ENCODE measurements at regions not wholly inside any gene's neighbourhood (a gene's known extent, or its start where the extent isn't known, plus 50 kb on each side); places are given as distances from the start of the nearest gene placed in this dataset.

- no peak overlapping the region for H3K27ac ChIP-seq (ENCODE audit: low read depth in 1 of 2, low read length in 2 of 2)
- DNase-seq: no peak
- peaks cover 0 to 1% (median 0%) of the 10 kb centered on the region in 3 donors for H3K27me3 Mint-ChIP-seq (ENCODE audit: low read depth in 3 of 3)
- no peaks in the 10 kb centered on the region for H3K4me1 ChIP-seq (ENCODE audit: control insufficient read depth in 1 of 2, insufficient read depth in 2 of 2, low read length in 2 of 2)
- WGBS (ENCODE audit: insufficient coverage): no CpG with 5 or more reads among the region's 4 CpGs
- H3K79me2 ChIP-seq (ENCODE audit: insufficient read depth, low read length): no peaks in the 10 kb centered on the region
- no peak overlapping the region for H3K9ac ChIP-seq (ENCODE audit: insufficient read depth, low read length, poor library complexity, severe bottlenecking)
- no peak overlapping the region for H2AFZ ChIP-seq (ENCODE audit: insufficient read depth, low read depth, low read length, poor library complexity, severe bottlenecking)
- H3K9me3 Mint-ChIP-seq: peaks cover 0 to 3% (median 0%) of the 10 kb centered on the region in 7 donors
- H3K4me3 Mint-ChIP-seq: no peak overlapping the region
- H3K4me2 ChIP-seq (replicated peaks; ENCODE audit: extremely low read depth, low read length, poor library complexity, severe bottlenecking): no peak overlapping the region
- TF ChIP-seq CTCF (IDR thresholded peaks at IDR 0.05): no peak
- no peaks in the 10 kb centered on the region for H4K20me1 ChIP-seq (ENCODE audit: insufficient read depth, low read length)
- no peak overlapping the region for H3K4me3 ChIP-seq (replicated peaks in 1 of 3; ENCODE audit: low read depth in 2 of 3, low read length in 3 of 3)
- H3K36me3 ChIP-seq (replicated peaks in 1 of 2; ENCODE audit: control insufficient read depth in 1 of 2, insufficient read depth in 2 of 2, low read length in 2 of 2): no peaks in the 10 kb centered on the region
- no peaks in the 10 kb centered on the region for H3K27me3 ChIP-seq (ENCODE audit: control insufficient read depth in 2 of 2, insufficient read depth in 2 of 2, low read length in 2 of 2)
- no peaks in the 10 kb centered on the region for H3K4me1 Mint-ChIP-seq
- H3K9me3 ChIP-seq (replicated peaks in 1 of 2; ENCODE audit: control insufficient read depth in 1 of 2, insufficient read depth in 1 of 2, low read length in 2 of 2): no peaks in the 10 kb centered on the region
- intact Hi-C loops (cut with micrococcal nuclease): no loop called here
- no peak overlapping the region for H3K27ac Mint-ChIP-seq
- H3K36me3 Mint-ChIP-seq: no peaks in the 10 kb centered on the region
Measured at GRCh38 chr7:49397750-49398149, 375.7 kb upstream of the VWC2 start.

GRCh38 chr7:49398236-49398635, 375.2 kb upstream of the VWC2 start:
- no peaks in the 10 kb centered on the region for H3K79me2 ChIP-seq (ENCODE audit: insufficient read depth, low read length)
- H3K4me2 ChIP-seq (replicated peaks; ENCODE audit: extremely low read depth, low read length, poor library complexity, severe bottlenecking): no peak overlapping the region
- no peak overlapping the region for H3K27ac ChIP-seq (ENCODE audit: low read depth in 1 of 2, low read length in 2 of 2)
- no peaks in the 10 kb centered on the region for H3K36me3 ChIP-seq (replicated peaks in 1 of 2; ENCODE audit: control insufficient read depth in 1 of 2, insufficient read depth in 2 of 2, low read length in 2 of 2)
- H3K4me3 Mint-ChIP-seq: no peak overlapping the region
- H3K9ac ChIP-seq (ENCODE audit: insufficient read depth, low read length, poor library complexity, severe bottlenecking): no peak overlapping the region
- WGBS (ENCODE audit: insufficient coverage): 70% methylated on average over 2 of the region's 5 CpGs
- TF ChIP-seq CTCF (IDR thresholded peaks at IDR 0.05): no peak
- no peak overlapping the region for H2AFZ ChIP-seq (ENCODE audit: insufficient read depth, low read depth, low read length, poor library complexity, severe bottlenecking)
- no peaks in the 10 kb centered on the region for H4K20me1 ChIP-seq (ENCODE audit: insufficient read depth, low read length)
- H3K36me3 Mint-ChIP-seq: no peaks in the 10 kb centered on the region
- intact Hi-C loops (cut with micrococcal nuclease): no loop called here
- DNase-seq: no peak
- H3K9me3 Mint-ChIP-seq: peaks cover 0 to 3% (median 0%) of the 10 kb centered on the region in 7 donors
- no peak overlapping the region for H3K27ac Mint-ChIP-seq
- no peak overlapping the region for H3K4me3 ChIP-seq (replicated peaks in 1 of 3; ENCODE audit: low read depth in 2 of 3, low read length in 3 of 3)
- no peaks in the 10 kb centered on the region for H3K9me3 ChIP-seq (replicated peaks in 1 of 2; ENCODE audit: control insufficient read depth in 1 of 2, insufficient read depth in 1 of 2, low read length in 2 of 2)
- H3K4me1 ChIP-seq (ENCODE audit: control insufficient read depth in 1 of 2, insufficient read depth in 2 of 2, low read length in 2 of 2): no peaks in the 10 kb centered on the region
- no peaks in the 10 kb centered on the region for H3K4me1 Mint-ChIP-seq
- no peaks in the 10 kb centered on the region for H3K27me3 ChIP-seq (ENCODE audit: control insufficient read depth in 2 of 2, insufficient read depth in 2 of 2, low read length in 2 of 2)
- peaks cover 0 to 1% (median 0%) of the 10 kb centered on the region in 3 donors for H3K27me3 Mint-ChIP-seq (ENCODE audit: low read depth in 3 of 3)
